GM11168 (cell line): ENCODE measurements at regions not wholly inside any gene's neighbourhood (a gene's known extent, or its start where the extent isn't known, plus 50 kb on each side); places are given as distances from the start of the nearest gene placed in this dataset.
"Not testable (repeated sequence)": the region's sequence is repeated elsewhere in the genome, so short reads cannot be mapped to it uniquely, and the experiment has no call there.

Source experiments
- in situ Hi-C: fragments of 300-500 bp; cut with MboI; formaldehyde crosslinking; loops from one replicate; pipeline ENCODE4 v1.12.0; 2022; ENCODE audit warnings: low sequenced_read_pairs; ENCODE audit not compliant: unreplicated experiment

GRCh38 chr9:90478821-90479220 lies 163.8 kb downstream of the DIRAS2 start:
- in situ Hi-C loops: no loop called here

- in situ Hi-C loops: no loop called here
Observed at GRCh38 chr9:90485028-90485427, 157.6 kb downstream of the DIRAS2 start.

GRCh38 chr9:90489066-90489465 lies 153.6 kb downstream of the DIRAS2 start:
- in situ Hi-C loops: no loop called here

GRCh38 chr9:90499761-90500160 lies 142.9 kb downstream of the DIRAS2 start:
- in situ Hi-C loops: no loop called here

GRCh38 chr9:90502134-90502533 lies 140.5 kb downstream of the DIRAS2 start:
- in situ Hi-C loops: no loop called here

GRCh38 chr9:90504486-90504885 lies 138.1 kb downstream of the DIRAS2 start:
- in situ Hi-C loops: no loop called here

- in situ Hi-C loops: no loop called here
Observed at GRCh38 chr9:90505695-90506094, 136.9 kb downstream of the DIRAS2 start.

GRCh38 chr9:90506402-90506801 lies 136.2 kb downstream of the DIRAS2 start:
- in situ Hi-C loops: not testable (repeated sequence)

GRCh38 chr9:90507621-90508020 lies 135.0 kb downstream of the DIRAS2 start:
- in situ Hi-C loops: no loop called here

- in situ Hi-C loops: no loop called here
Observed at GRCh38 chr9:90508940-90509339, 133.7 kb downstream of the DIRAS2 start.

GRCh38 chr9:90511711-90512110 lies 130.9 kb downstream of the DIRAS2 start:
- in situ Hi-C loops: no loop called here

- in situ Hi-C loops: no loop called here
Observed at GRCh38 chr9:90514877-90515276, 127.7 kb downstream of the DIRAS2 start.

- in situ Hi-C loops: no loop called here
Observed at GRCh38 chr9:90515510-90515909, 127.1 kb downstream of the DIRAS2 start.

- in situ Hi-C loops: no loop called here
Observed at GRCh38 chr9:90517103-90517502, 125.5 kb downstream of the DIRAS2 start.

GRCh38 chr9:90521811-90522570 lies 120.6 kb downstream of the DIRAS2 start:
- in situ Hi-C loops: no loop called here

- in situ Hi-C loops: no loop called here
Observed at GRCh38 chr9:90523958-90524357, 118.7 kb downstream of the DIRAS2 start.

GRCh38 chr9:90526386-90526785 lies 116.2 kb downstream of the DIRAS2 start:
- in situ Hi-C loops: no loop called here

- in situ Hi-C loops: not testable (repeated sequence)
Observed at GRCh38 chr9:90536094-90536493, 106.5 kb downstream of the DIRAS2 start.

- in situ Hi-C loops: no loop called here
Observed at GRCh38 chr9:90538566-90538965, 104.1 kb downstream of the DIRAS2 start.

GRCh38 chr9:90539286-90539685 lies 103.3 kb downstream of the DIRAS2 start:
- in situ Hi-C loops: no loop called here

- in situ Hi-C loops: no loop called here
Observed at GRCh38 chr9:90540734-90541133, 101.9 kb downstream of the DIRAS2 start.

- in situ Hi-C loops: no loop called here
Observed at GRCh38 chr9:90544488-90544887, 98.1 kb downstream of the DIRAS2 start.
